Right cardiac atrium (tissue), 5 donors: ENCODE measurements at regions not wholly inside any gene's neighbourhood (a gene's known extent, or its start where the extent isn't known, plus 50 kb on each side); places are given as distances from the start of the nearest gene placed in this dataset.

Experiments used
- ATAC-seq, 2 donors: fragments of 200-7000 bp; cut with Tn5 transposase; one replicate each; pipeline versions ENCODE4 v1.8.0 to v1.9.1; 2020; ENCODE audit warnings: moderate library complexity in 2 of 2, mild to moderate bottlenecking in 1 of 2
- DNase-seq, 3 donors: peaks; one replicate each; pipeline ENCODE4 v3.0.0-alpha.2; 2020
- H3K27ac ChIP-seq: one replicate; pipeline ENCODE4 v1.5.1; 2013; ENCODE audit warnings: mild to moderate bottlenecking, low read length, control low read depth, moderate library complexity
- H3K27me3 ChIP-seq: one replicate; pipeline ENCODE4 v1.6.1; 2013; ENCODE audit not compliant: control insufficient read depth, insufficient read depth
- H3K4me1 ChIP-seq: one replicate; pipeline ENCODE4 v1.6.1; 2013; ENCODE audit warnings: low read length; ENCODE audit not compliant: control insufficient read depth, insufficient read depth
- H3K4me3 ChIP-seq: one replicate; pipeline ENCODE4 v1.5.1; 2013; ENCODE audit warnings: low read length, control low read depth
- H3K9me3 ChIP-seq: one replicate; pipeline ENCODE4 v1.6.1; 2013; ENCODE audit warnings: low read length; ENCODE audit not compliant: control insufficient read depth
- WGBS: extraction: QIAGEN DNeasy Blood & Tissue Kit; methylation state at CpG from one replicate; pipeline ENCODE4 v1.1.7; 2013; 5-methylcytosine and 5-hydroxymethylcytosine counted together
- intact Hi-C, 4 donors: fragments of 100-400 bp; cut with DNase I; formaldehyde crosslinking; loops; one replicate each; pipeline versions ENCODE4 v1.11.0 to v1.14.0; 2022 to 2023
- donor health status: healthy with polysubstance abuse.
- donor health status: DM: no; HTN: yes; CAD: no.
- donor health status: DM: no; HTN: no; CAD: no.
- donor health status: DM: no; HTN: yes; CAD: no; lungs with severe emphysema.
- donor health status: DM: yes; HTN: yes; CAD: no.

DNA sequence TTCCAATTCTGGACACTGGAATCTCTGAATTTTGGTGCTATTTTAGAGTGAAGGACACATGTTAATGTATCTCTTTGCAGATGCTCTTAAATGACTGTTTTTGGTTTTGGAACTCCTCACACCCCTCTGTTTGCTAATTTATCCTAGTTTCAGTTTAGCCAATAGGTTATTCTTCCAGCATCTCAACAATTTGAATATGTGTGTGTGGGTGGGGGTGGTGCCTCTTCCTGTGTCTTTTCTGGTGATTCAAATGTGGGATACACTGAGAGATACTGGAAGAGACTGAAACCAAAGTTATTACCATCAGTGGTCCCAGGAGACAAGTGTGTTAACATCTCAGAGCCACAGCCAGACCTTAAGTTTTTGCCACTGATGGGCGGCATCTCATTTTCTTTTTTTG, 1317.4 kb upstream of the TMEM132C start:
- no peaks in the 10 kb centered on the region for H3K9me3 ChIP-seq
- ATAC-seq (no peak), DNase-seq (no peak)
- H3K27me3 ChIP-seq, result no peaks in the 10 kb centered on the region
- H3K4me1 ChIP-seq, result no peaks in the 10 kb centered on the region
- H3K27ac ChIP-seq, result no peak overlapping the region
- intact Hi-C loops, result no loop called here
- 78% methylated on average over 1 of the region's 1 CpG for WGBS
- H3K4me3 ChIP-seq, result no peak overlapping the region

DNA sequence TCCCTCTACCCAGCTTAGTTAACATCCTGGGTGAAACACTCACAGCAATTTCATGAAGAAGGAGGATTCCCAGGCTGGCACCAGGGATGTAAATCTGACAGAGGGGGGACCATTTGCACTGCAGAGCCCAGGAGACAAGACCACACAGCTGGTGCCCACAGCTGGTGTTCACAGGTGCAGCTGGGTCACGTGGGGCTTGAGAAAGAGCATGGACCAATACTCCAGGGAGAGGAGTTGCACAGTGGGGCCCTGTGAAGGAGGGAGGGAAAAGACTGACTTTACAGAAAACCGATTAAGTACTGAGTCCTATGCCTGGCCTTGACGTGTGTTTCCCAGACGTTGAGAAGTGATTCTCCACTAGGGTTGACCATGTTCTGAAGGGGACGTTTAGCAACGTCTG, 1316.7 kb upstream of the TMEM132C start:
- no peak for ATAC-seq

GRCh38 chr12:126952096-126953007, 1314.6 kb upstream of the TMEM132C start:
- no peak for ATAC-seq
- intact Hi-C loops, result no loop called here
- H3K27ac ChIP-seq, result no peak overlapping the region
- no peaks in the 10 kb centered on the region for H3K4me1 ChIP-seq
- H3K27me3 ChIP-seq, result no peaks in the 10 kb centered on the region
- DNase-seq, result no peak
- no peak overlapping the region for H3K4me3 ChIP-seq
- 15% methylated on average over 8 of the region's 8 CpGs for WGBS
- no peaks in the 10 kb centered on the region for H3K9me3 ChIP-seq

More for the DNA sequence above, 1316.7 kb upstream of the TMEM132C start:
- H3K27ac ChIP-seq, result no peak overlapping the region
- WGBS, result 79% methylated on average over 6 of the region's 6 CpGs
- no peak overlapping the region for H3K4me3 ChIP-seq
- H3K9me3 ChIP-seq, result no peaks in the 10 kb centered on the region
- no peaks in the 10 kb centered on the region for H3K4me1 ChIP-seq
- intact Hi-C loops, result no loop called here
- H3K27me3 ChIP-seq, result no peaks in the 10 kb centered on the region
- DNase-seq, result no peak

DNA sequence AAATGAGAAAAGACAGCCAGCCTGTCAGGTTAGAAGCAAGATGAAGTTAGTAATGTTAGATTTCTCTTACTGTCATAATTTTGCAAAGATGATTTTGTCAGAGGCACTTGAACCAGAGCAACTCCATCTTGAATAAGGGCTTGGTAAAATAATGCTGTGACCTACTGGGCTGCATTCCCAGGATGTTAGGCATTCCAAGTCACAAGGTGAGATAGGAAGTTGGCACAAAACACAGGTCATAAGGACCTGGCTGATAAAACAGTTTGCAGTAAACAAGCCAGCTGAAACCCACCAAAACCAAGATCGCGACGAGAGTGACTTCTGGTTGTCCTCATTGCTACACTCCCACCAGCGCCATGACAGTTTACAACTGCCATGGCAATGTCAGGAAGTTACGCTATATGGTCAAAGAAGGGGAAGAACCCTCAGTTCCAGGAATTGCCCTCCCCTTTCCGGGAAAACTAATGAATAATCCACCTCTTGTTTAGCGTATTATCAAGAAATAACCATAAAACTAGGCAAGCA, 1313.5 kb upstream of the TMEM132C start:
- no peak overlapping the region for H3K4me3 ChIP-seq
- ATAC-seq (no peak), DNase-seq (no peak)
- no peaks in the 10 kb centered on the region for H3K4me1 ChIP-seq
- no peaks in the 10 kb centered on the region for H3K27me3 ChIP-seq
- no peak overlapping the region for H3K27ac ChIP-seq
- 79% methylated on average over 7 of the region's 7 CpGs for WGBS
- no peaks in the 10 kb centered on the region for H3K9me3 ChIP-seq
- intact Hi-C loops, result no loop called here

DNA sequence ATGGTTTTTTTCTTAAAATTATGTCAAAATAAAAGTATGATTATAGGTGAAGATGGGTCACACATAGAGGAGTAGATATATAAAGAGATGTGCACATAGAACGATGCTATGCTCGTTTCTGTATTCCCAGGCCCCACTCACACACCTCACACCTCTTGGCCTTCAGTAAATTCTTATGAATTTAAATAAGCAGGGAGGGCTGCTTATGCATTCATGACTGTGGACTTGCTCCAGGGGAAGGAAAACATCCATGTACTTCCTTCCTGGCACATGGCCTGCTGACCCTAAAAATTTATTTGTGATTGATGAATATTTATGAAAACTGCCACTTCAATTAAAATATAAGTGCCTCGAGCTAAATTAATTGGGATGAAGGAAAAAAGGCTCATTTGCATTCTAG, 1306.7 kb upstream of the TMEM132C start:
- 64% methylated on average over 3 of the region's 3 CpGs for WGBS
- H3K27me3 ChIP-seq, result no peaks in the 10 kb centered on the region
- H3K4me1 ChIP-seq, result no peaks in the 10 kb centered on the region
- ATAC-seq (no peak), DNase-seq (no peak)
- no peak overlapping the region for H3K4me3 ChIP-seq
- H3K27ac ChIP-seq, result no peak overlapping the region
- intact Hi-C loops, result no loop called here
- no peaks in the 10 kb centered on the region for H3K9me3 ChIP-seq

GRCh38 chr12:126960709-126961108, 1306.3 kb upstream of the TMEM132C start:
- DNase-seq, result no peak
- H3K4me3 ChIP-seq, result no peak overlapping the region
- no peak for ATAC-seq
- 57% methylated on average over 5 of the region's 5 CpGs for WGBS
- intact Hi-C loops, result no loop called here
- no peaks in the 10 kb centered on the region for H3K27me3 ChIP-seq
- H3K27ac ChIP-seq, result no peak overlapping the region
- no peaks in the 10 kb centered on the region for H3K4me1 ChIP-seq
- no peaks in the 10 kb centered on the region for H3K9me3 ChIP-seq

DNA sequence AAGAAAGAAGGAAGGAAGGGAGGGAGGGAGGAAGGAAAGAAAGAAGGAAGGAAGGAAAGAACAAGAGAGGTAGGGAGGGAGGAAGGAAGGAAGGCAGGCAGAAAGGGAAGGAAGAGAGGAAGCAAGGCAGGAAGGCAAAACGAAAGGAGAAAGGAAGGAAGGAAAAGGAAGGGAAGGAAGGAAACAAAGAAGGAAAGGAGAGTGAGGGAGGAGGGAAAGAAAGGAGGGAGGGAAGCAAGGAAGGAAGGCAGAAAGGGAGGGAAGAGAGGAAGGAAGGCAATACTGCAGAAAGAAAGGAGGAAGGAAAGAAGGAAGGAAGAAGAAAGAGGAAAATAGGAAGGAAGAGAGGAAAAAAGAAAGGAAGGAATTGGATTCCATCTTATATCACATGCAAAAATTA, 1303.1 kb upstream of the TMEM132C start:
- no peak overlapping the region for H3K4me3 ChIP-seq
- no peak for DNase-seq
- intact Hi-C loops, result no loop called here
- no peak for ATAC-seq
- H3K27ac ChIP-seq, result no peak overlapping the region
- H3K9me3 ChIP-seq, result no peaks in the 10 kb centered on the region
- no peaks in the 10 kb centered on the region for H3K4me1 ChIP-seq
- H3K27me3 ChIP-seq, result no peaks in the 10 kb centered on the region
- WGBS, result 62% methylated on average over 1 of the region's 1 CpG

DNA sequence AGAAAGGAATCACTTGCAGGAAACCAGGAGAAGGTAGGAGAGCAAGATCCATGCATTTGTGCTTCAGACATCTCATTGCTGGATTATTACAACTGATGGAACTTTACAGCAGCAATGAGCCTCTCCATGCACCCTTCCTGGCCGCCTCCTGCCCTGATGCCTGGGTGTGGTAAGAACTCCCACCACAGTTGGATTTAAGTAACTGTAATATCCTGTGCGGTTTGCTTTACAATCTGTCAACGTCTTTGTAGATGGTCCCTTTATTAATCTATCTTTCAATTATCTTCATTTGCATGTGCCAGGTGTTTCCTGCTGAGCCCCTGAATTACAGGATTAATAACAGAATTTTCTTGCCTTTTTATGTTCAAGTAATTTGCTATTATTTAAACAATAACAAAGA, 1300.5 kb upstream of the TMEM132C start:
- ATAC-seq, result no peak
- H3K4me1 ChIP-seq, result no peaks in the 10 kb centered on the region
- 62% methylated on average over 3 of the region's 3 CpGs for WGBS
- intact Hi-C loops, result no loop called here
- H3K27ac ChIP-seq, result no peak overlapping the region
- H3K27me3 ChIP-seq, result no peaks in the 10 kb centered on the region
- H3K4me3 ChIP-seq, result no peak overlapping the region
- no peaks in the 10 kb centered on the region for H3K9me3 ChIP-seq
- no peak for DNase-seq

DNA sequence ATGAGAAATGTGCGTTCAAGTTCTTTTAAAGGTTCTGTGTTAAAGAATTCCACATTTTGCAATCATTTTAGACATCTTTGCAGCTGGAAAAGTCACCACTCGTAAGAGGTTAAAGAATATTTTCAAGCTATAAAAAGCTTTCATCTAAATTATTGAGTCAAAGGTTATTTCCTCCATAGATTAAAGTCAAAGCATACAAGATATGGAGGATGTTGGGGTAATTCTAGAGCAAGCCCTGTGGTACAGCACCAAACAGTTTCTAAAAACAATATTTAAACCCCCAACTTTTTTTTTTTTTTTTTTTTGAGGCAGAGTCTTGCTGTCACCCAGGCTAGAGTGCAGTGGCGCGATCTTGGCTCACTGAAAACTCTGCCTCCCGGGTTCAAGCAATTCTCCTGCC, 1299.8 kb upstream of the TMEM132C start:
- intact Hi-C loops, result no loop called here
- Histone ChIP-seq H3K4me1 (no peaks in the 10 kb centered on the region), H3K27ac (no peak overlapping the region), H3K4me3 (no peak overlapping the region), H3K27me3 (no peaks in the 10 kb centered on the region), H3K9me3 (no peaks in the 10 kb centered on the region)
- ATAC-seq (no peak), DNase-seq (no peak)
- 77% methylated on average over 5 of the region's 5 CpGs for WGBS

DNA sequence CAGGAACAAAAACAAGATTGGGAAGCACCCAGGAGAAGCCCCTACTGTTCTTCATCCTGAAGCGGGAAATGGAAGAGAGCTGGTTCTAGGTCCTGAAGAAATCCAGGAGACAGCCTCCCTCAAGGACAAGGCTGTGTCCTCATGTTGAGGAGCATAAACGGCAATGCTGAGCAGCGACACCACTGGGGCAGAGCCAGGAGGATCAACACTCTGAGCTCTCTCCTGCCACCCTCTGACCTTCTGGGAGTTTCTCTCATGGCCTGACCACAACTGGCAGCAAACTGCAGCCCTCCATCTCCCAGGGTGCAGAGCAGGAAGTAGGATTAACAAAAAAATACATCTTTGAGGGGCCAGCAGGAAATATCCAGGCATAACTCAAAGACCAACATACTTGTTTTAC, 1292.2 kb upstream of the TMEM132C start:
- H3K4me1 ChIP-seq, result no peaks in the 10 kb centered on the region
- intact Hi-C loops, result no loop called here
- 51% methylated on average over 3 of the region's 3 CpGs for WGBS
- no peaks in the 10 kb centered on the region for H3K27me3 ChIP-seq
- H3K27ac ChIP-seq, result no peak overlapping the region
- no peak for DNase-seq
- H3K9me3 ChIP-seq, result no peaks in the 10 kb centered on the region
- H3K4me3 ChIP-seq, result no peak overlapping the region
- ATAC-seq, result no peak

GRCh38 chr12:126976579-126976978, 1290.4 kb upstream of the TMEM132C start:
- Histone ChIP-seq H3K4me3 (no peak overlapping the region), H3K27ac (no peak overlapping the region), H3K9me3 (no peaks in the 10 kb centered on the region), H3K4me1 (no peaks in the 10 kb centered on the region), H3K27me3 (no peaks in the 10 kb centered on the region)
- intact Hi-C loops, result no loop called here
- DNase-seq (no peak), ATAC-seq (no peak)
- 52% methylated on average over 6 of the region's 6 CpGs for WGBS
